ENCODE measurements at regions not wholly inside any gene's neighbourhood (a gene's known extent, or its start where the extent isn't known, plus 50 kb on each side); places are given as distances from the start of the nearest gene placed in this dataset.
"Not testable (repeated sequence)": the region's sequence is repeated elsewhere in the genome, so short reads cannot be mapped to it uniquely, and the experiment has no call there.

DNA sequence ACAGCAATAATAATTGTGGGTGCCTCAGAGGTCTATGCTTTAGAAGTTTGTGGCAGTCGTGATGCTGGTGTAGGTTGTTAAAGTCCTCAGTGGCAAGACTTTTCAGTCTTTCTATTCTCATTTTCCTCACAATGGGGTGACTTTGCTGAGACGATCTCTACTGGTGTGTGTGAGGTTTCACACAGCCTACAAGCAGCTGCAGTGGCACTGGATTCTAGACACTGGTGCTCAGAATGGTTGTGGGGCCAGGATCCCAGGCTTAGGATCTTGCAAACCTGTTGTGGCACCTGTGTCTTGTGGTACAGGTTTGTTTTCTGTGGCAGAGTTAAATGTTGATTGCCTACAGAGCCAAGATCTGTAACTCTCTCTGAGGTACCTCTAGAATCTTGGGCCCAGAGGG is 581.2 kb downstream of the PTPRC start:
- no peak for DNase-seq (ENCODE audit: low read depth)

DNA sequence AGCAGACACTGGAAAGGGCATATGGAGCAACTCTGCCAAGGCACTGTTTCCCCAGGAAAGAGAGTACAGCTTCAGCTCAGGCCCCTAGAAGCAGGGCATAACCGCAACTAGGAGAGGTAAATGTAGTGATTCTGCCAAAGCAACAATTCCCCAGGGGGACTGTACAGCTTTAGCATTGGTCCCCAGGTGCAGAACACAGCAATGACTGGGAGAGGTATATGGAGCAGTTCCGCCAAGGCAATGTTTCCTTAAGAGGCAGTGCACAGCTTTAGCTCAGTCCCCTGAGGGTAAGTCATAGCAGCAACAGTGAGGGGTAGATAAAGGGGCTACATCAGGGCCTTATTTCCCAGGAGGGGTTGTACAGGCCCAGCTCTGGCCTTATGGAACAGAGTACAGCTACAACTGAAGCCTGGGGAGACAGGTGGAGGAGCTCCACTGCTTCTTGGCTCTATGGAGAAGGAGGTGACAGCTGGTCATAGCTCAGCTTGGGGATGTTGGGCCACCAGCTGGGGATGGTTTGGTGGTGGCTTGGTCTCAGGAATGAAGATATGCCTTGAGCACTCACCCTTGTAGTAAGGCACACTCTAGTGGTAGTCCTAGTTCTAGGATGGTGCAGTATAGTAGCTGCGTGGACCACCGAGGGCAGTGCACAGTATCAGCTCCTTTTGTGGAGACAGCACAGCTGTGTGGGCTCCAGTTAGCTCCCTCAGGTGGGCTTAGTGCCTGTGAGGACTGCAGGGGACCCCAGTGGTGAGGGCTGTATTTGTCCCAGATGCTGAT is 582.7 kb downstream of the PTPRC start:
- DNase-seq (ENCODE audit: low read depth) = no peak

DNA sequence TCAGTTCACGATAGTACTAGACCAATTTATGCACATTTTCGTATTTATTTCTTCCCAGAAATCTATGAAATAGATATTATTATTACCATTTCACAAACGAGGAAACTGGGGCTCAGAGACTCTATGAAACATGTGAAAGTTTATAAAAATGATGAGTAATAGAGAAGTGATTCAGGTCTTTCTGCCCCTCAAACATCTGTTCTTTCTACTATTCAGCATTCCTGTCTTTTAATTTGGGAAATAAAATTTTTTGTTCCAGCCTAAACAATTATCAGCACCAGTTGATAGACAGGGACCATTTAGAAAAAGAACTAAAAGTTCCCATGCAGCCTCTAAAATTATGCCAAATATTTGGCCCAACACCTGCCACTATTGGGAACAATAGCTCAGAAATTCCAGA is 585.1 kb downstream of the PTPRC start:
- DNase-seq (ENCODE audit: low read depth) = no peak

- DNase-seq (ENCODE audit: low read depth) = peak; percentile 46
Measured at GRCh38 chr1:199226163-199226562, 587.3 kb downstream of the PTPRC start.

- no peak for DNase-seq (ENCODE audit: low read depth)
Measured at GRCh38 chr1:199242147-199242546, 603.3 kb downstream of the PTPRC start.

- no peak for DNase-seq (ENCODE audit: low read depth)
Measured at GRCh38 chr1:199242601-199243000, 603.8 kb downstream of the PTPRC start.

DNA sequence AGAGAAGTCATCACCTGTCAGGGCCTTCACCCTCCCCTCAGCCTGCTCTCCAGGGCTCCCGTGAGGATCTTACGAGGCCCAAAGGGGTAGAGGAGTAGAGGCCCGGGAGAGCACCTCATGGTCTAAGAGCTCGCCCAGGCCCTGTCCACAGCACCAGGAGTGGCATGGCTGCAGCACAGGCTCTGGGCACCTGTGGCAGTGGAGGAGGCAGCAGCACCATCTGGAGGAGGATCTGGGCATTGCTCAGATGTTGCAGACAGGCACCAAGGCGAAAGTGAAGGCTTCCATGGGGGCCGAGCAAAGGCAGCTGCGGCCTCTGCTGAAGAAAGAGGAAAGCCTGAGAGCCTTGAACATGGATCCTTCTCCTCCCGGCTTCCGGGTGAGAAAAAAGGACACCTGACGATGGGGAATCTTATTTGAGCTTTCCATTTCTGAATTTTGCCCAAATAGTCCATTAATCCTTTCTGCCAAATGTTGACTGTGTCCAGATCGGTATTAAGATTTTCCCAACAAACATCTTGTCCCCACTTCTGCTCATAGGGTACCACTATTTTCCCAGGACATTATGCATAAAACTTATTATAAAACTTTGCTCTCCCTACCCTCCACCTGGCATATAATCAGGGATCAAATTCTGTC is 604.7 kb downstream of the PTPRC start:
- DNase-seq (ENCODE audit: low read depth) = peak; percentile 55

DNA sequence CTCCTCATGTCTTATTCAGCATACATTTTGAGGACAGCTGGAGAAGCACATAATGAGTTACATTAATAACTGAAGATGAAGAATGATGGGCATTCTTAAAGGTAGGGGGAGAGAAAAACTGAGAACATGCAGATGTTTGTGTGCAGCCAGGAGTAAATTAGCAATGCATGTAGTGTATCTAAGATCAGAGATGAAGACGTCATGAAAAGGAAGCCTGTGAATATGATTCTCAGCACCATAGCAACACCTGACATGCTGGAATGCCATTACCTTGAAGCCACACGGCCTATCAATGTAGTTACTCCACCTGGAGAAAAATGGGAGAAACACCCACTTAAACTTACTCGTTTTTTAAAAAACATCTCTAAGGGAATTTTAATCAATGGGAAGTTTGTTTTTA is 607.1 kb downstream of the PTPRC start:
- no peak for DNase-seq (ENCODE audit: low read depth)

- DNase-seq (ENCODE audit: low read depth) = no peak
Measured at GRCh38 chr1:199246716-199247115, 607.9 kb downstream of the PTPRC start.

DNA sequence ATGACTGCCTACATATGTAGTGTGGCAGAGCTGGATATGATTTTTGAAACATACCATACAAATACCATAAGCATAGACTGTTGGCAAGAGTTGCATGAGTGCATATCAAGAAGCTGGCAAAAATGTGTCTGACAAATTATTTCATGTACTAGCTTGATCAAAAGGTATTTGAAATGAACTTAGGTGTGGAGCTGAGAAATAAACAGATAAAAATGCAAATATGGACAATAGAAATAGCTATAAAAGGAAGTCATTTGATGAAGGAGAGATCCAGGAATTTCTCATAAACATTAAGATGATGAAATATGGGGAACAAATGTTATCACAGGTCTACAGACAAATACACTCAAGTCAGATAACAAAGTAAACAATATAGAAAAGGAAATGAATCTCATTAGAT is 609.1 kb downstream of the PTPRC start:
- no peak for DNase-seq (ENCODE audit: low read depth)

- DNase-seq (ENCODE audit: low read depth) = not testable (repeated sequence)
Measured at GRCh38 chr1:199254040-199254439, 615.2 kb downstream of the PTPRC start.

DNA sequence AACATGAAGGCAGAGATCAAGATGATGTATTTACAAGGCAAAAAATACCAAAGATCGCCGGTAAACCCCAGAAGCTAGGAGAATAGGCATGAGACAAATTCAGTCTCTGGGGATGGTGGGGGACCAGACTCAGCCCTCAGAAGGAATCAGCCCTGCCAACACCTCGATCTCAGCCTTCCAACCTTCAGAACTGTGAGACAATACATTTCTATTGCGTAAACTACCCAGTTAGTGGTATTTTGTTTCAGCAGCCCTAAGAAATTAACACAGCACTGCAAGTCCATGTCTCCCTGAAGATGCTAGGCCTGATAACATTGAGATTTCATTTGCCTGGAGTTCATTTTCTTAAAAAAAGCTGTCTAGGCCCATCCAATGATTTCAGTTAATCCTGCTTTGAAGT is 622.5 kb downstream of the PTPRC start:
- DNase-seq (ENCODE audit: low read depth) = no peak

DNA sequence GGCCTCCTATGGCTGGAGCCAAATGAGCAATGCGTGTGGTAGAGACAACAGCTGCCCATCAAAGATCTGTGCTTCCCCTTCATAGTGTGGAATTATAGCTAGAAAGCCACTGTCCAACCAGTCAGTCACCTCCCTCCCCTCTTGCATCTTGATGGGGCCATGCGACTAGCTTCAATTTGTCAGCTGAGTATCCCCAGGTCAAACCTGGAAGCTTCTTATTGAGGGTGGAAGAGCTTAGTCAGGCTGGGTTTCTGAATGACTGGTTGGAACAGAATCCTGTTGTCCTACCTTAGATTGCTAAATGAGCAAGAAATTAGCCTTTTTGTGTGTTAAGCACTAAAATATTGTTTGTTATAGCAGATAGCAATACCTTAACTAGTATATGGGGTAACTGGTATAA is 625.4 kb downstream of the PTPRC start:
- no peak for DNase-seq (ENCODE audit: low read depth)

DNA sequence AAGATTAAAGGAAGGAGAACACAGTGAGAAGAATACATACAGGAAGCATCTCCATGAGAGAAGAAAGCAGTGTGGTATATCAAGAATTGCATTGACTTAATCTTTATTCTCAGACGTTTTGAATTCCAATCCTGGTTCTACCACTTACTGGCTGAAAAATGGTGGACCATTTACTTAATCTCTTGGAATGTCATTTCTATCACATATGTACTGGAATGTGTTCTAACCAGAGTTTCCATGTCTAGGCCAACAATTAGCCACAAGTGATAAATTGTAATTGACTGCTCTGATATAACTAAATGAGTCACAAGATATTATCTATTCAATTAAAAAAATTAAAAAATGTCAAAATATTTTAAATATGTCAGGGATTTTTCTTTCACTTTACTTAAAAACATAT is 626.1 kb downstream of the PTPRC start:
- DNase-seq (ENCODE audit: low read depth) = no peak

GRCh38 chr1:199265319-199265718 is 626.5 kb downstream of the PTPRC start:
- no peak for DNase-seq (ENCODE audit: low read depth)

- no peak for DNase-seq (ENCODE audit: low read depth)
Measured at GRCh38 chr1:199269241-199269640, 630.4 kb downstream of the PTPRC start.

GRCh38 chr1:199272139-199272544 is 633.3 kb downstream of the PTPRC start:
- DNase-seq (ENCODE audit: low read depth) = no peak

DNA sequence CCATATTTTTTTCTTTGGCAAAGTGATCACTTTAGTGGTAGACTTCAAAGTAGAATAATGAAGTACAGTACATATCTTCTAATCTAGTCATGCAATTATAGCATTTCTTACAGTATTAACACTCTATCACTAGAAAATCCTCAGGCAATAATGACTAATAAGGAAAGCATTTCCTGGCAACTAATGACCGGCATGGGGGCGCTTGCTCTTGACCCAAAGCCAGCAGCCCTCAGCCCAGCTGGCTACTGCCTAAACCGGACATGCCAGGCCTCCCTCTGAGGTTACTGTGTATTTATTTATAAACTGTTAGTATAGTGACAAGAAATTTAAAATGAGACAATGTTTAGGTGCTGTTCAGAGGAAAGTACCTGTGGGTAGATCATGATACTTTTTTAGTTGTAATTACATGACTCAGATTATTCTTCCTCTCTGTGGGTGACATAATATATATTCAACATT is 633.8 kb downstream of the PTPRC start:
- no peak for DNase-seq (ENCODE audit: low read depth)

DNA sequence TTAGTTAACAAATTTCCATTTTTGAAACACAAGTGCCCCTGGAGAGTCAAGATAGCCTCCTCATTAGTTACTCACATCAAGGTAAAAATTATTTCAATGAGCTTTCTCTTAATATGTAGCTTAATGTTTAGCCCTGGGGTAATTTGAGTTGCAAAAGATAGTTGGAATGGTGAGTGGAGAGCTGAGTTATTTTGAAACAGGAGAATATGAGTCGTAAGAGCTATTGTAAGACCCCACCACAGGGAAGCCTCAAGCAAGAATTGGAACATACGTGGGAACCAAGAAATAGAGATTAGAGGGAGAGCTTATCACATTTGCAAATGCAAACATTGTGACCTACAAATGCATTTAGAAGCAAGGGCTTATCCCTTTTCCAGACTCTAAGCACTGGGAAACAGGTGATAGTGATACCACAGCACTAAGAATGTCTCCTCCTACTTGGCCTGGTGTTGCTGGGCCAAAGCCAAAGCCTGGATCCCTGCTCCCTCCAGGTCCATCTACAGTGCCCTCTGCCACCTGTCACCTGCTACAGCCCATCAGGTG is 635.1 kb downstream of the PTPRC start:
- DNase-seq (ENCODE audit: low read depth) = no peak

DNA sequence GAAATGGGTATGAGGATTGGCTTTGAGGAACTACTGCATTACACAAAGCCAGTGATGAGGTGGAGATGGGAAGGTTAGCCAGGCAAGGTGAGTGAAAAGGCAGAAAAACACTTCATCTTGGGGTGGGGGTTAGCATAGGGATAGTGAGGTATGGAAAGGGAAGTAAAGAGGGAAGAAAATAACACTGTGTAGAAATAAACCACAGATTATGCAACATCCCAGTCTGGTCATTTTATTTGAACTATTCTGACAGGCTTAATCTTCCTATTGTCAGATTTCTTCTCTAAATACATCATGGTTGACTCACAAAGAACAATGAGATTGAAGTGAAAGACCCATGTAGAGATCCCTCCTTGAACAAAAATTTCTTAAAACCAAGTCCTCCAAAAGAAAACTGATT is 640.2 kb downstream of the PTPRC start:
- DNase-seq (ENCODE audit: low read depth) = no peak

- no peak for DNase-seq (ENCODE audit: low read depth)
Measured at GRCh38 chr1:199279872-199280645, 641.2 kb downstream of the PTPRC start.

DNA sequence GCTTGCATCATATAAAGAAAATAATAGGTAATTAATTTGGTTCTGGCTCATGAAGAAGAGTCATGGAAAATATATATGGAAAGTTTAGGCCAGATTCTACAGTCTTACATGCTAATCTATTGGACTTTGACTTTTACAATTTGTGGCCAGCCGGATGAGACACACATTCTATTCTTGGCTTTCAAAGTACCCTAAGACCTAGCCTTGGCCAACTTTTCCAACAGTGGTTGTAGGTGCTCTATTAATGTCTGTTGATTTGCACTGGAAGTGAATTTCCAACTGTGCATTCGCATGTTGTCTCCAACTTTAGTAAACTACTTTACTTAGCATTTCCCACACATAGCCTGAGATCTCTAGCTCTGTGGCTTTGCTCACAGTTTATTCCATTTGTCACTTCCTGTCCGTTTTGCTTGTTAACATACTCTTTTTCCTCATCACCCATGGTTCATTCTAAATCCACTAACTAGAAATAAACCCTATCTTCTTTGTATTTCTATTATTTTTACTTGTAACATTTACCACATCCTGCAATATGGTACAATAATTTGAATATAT is 644.0 kb downstream of the PTPRC start:
- no peak for DNase-seq (ENCODE audit: low read depth)
